MM.1S (cell line): ENCODE measurements at regions not wholly inside any gene's neighbourhood (a gene's known extent, or its start where the extent isn't known, plus 50 kb on each side); places are given as distances from the start of the nearest gene placed in this dataset.

Source experiments
- CTCF ChIP-seq: fragments of 300-600 bp; sonication (generic); IDR thresholded peaks from 2 replicates; pipeline ENCODE4 v1.5.1; 2016; ENCODE audit warnings: antibody characterized with exemption, low read length, mixed read lengths
- EZH2 ChIP-seq: fragments of 300-600 bp; sonication (generic); optimal IDR thresholded peaks from 2 replicates; pipeline ENCODE3; 2017; ENCODE audit warnings: low read depth, mild to moderate bottlenecking, antibody characterized with exemption, low read length, mixed read lengths

GRCh38 chr4:26017531-26017930, 103.5 kb downstream of the SMIM20 start:
- TF ChIP-seq CTCF (no peak), EZH2 (no peak)
